Chondrocyte (in vitro differentiated cells): ENCODE measurements at regions not wholly inside any gene's neighbourhood (a gene's known extent, or its start where the extent isn't known, plus 50 kb on each side); places are given as distances from the start of the nearest gene placed in this dataset.

ENCODE experiments used
- DNase-seq: peaks from one replicate; pipeline ENCODE4 v3.0.0; 2021; ENCODE audit warnings: mixed read lengths, low spot score
- H3K27ac Mint-ChIP-seq: one replicate; pipeline ENCODE4 v1.8.0; 2021; ENCODE audit warnings: mild to moderate bottlenecking, moderate library complexity, mixed read lengths; ENCODE audit not compliant: unreplicated experiment
- H3K27me3 Mint-ChIP-seq: 2 replicates; pipeline ENCODE4 v1.8.0; 2021; ENCODE audit warnings: low read depth, mixed read lengths
- H3K36me3 Mint-ChIP-seq: 2 replicates; pipeline ENCODE4 v1.8.0; 2021; ENCODE audit warnings: low read depth, mixed read lengths
- H3K4me1 Mint-ChIP-seq: 2 replicates; pipeline ENCODE4 v1.8.0; 2021; ENCODE audit warnings: low read depth, mild to moderate bottlenecking, mixed read lengths
- H3K4me3 Mint-ChIP-seq: one replicate; pipeline ENCODE4 v1.8.0; 2021; ENCODE audit warnings: mild to moderate bottlenecking, moderate library complexity, mixed read lengths; ENCODE audit not compliant: unreplicated experiment
- H3K9me3 Mint-ChIP-seq: 2 replicates; pipeline ENCODE4 v1.8.0; 2021; ENCODE audit warnings: low read depth, mixed read lengths
- CTCF ChIP-seq: fragments of 200-600 bp; sonication (generic); IDR thresholded peaks from 2 replicates; pipeline ENCODE4 v1.5.0; 2021; ENCODE audit warnings: antibody characterized with exemption, mild to moderate bottlenecking, moderate library complexity

- Mint-ChIP-seq H3K4me3 (no peak overlapping the region), H3K4me1 (no peaks in the 10 kb centered on the region), H3K27me3 (peaks cover 2% of the 10 kb centered on the region), H3K27ac (no peak overlapping the region), H3K36me3 (no peaks in the 10 kb centered on the region), H3K9me3 (no peaks in the 10 kb centered on the region)
- no peak for TF ChIP-seq CTCF
- DNase-seq: no peak
Measured at GRCh38 chr4:64824591-64824990, 415.3 kb upstream of the TECRL start.

DNA sequence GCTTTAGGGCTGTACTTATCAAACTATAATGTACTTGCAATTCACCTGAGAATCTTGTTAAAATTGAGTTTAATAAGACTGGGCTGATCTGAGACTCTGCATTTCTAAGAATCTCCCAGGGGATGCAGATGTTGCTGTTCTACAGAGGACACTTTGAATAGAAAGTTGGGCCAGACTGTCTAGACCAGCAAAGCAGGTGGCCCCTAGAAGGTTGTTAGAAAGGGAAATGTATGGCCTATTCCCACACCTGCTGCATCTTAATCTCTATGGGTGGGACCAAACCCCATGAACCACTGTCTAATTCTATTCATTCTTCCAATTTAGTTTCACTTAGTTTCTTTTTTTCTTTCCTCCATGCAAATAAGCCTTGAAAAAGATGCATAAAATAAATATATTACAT, 413.2 kb upstream of the TECRL start:
- Mint-ChIP-seq H3K4me1 (no peaks in the 10 kb centered on the region), H3K27ac (no peak overlapping the region), H3K27me3 (peaks cover 5% of the 10 kb centered on the region), H3K4me3 (no peak overlapping the region), H3K36me3 (no peaks in the 10 kb centered on the region), H3K9me3 (peaks cover 4% of the 10 kb centered on the region)
- no peak for DNase-seq
- no peak for TF ChIP-seq CTCF

DNA sequence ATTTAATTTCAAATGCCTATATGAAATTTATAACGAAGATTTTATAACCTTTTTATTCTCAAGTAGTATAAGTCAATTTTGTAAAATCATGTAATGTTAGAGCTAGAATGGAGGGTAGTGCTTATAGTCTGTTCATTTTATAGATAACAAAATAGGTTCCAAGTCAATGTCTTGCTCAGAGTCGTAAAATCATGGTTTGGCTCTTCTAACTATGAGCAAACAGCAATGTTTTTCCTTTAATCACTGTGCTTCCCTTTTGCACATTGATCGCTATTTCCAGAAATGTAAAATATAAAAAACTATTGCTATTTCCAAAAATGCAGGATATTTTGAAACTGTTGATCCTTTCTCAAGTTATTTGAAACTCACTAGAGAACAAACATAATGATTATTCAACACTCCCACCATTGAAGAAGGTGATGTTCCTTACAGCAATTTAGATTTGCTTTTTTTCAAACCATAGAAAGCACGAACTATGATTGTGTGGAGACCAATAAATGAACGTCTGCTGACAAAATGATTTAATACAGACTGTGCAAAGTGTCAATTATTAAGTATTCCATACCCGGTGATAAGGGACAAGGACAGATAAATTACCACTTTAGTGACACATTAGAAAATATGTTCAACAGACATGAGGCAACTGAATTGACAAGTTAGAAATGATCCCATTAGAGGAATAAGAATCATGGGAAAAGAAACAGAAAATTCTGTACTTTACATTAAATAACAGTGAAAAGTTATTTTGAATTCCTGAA, 412.1 kb upstream of the TECRL start:
- Mint-ChIP-seq H3K27me3 (peaks cover 5% of the 10 kb centered on the region), H3K27ac (no peak overlapping the region), H3K36me3 (no peaks in the 10 kb centered on the region), H3K4me3 (no peak overlapping the region), H3K9me3 (peaks cover 4% of the 10 kb centered on the region), H3K4me1 (no peaks in the 10 kb centered on the region)
- DNase-seq: no peak
- no peak for TF ChIP-seq CTCF

- no peaks in the 10 kb centered on the region for H3K36me3 Mint-ChIP-seq
Measured at GRCh38 chr4:64814616-64815015, 405.4 kb upstream of the TECRL start.

GRCh38 chr4:64807821-64808220, 398.6 kb upstream of the TECRL start:
- DNase-seq: no peak
- Mint-ChIP-seq H3K9me3 (peaks cover 14% of the 10 kb centered on the region), H3K4me1 (no peaks in the 10 kb centered on the region), H3K36me3 (no peaks in the 10 kb centered on the region), H3K4me3 (no peak overlapping the region), H3K27ac (no peak overlapping the region), H3K27me3 (peaks cover 4% of the 10 kb centered on the region)
- TF ChIP-seq CTCF: no peak

More at GRCh38 chr4:64814616-64815015, 405.4 kb upstream of the TECRL start:
- Mint-ChIP-seq H3K9me3 (peaks cover 4% of the 10 kb centered on the region), H3K27ac (no peak overlapping the region), H3K4me1 (no peaks in the 10 kb centered on the region), H3K27me3 (peaks cover 4% of the 10 kb centered on the region), H3K4me3 (no peak overlapping the region)
- DNase-seq: no peak
- no peak for TF ChIP-seq CTCF
